Thoracic aorta (tissue), 2 donors: ENCODE measurements at regions not wholly inside any gene's neighbourhood (a gene's known extent, or its start where the extent isn't known, plus 50 kb on each side); places are given as distances from the start of the nearest gene placed in this dataset.

Experiments used
- ATAC-seq: fragments of 150-250 bp; one replicate; pipeline ENCODE4 v1.8.0; 2017; ENCODE audit warnings: low read depth; ENCODE audit not compliant: insufficient number of reproducible peaks, low FRiP score
- DNase-seq: peaks from one replicate; pipeline ENCODE4 v3.0.0-alpha.2; 2020; ENCODE audit warnings: low spot score
- H3K27ac ChIP-seq, 2 donors: fragments of 200-600 bp; sonication (generic); 1 replicate in 1 of 2; 2 replicates in 1 of 2; pipeline ENCODE4 v1.5.1; 2016; ENCODE audit warnings: mild to moderate bottlenecking in 2 of 2, moderate library complexity in 2 of 2
- H3K27me3 ChIP-seq: fragments of 200-600 bp; sonication (generic); replicated peaks from 2 replicates; pipeline ENCODE4 v1.6.0; 2016; ENCODE audit warnings: mild to moderate bottlenecking; ENCODE audit not compliant: insufficient read depth
- H3K36me3 ChIP-seq: fragments of 200-600 bp; sonication (generic); one replicate; pipeline ENCODE4 v1.5.1; 2016
- H3K4me1 ChIP-seq, 2 donors: fragments of 200-600 bp; sonication (generic); 1 replicate in 1 of 2; 2 replicates in 1 of 2; pipeline versions ENCODE4 v1.5.1 to v1.6.0; 2016; ENCODE audit warnings: low read depth in 2 of 2, mild to moderate bottlenecking in 1 of 2; ENCODE audit not compliant: control insufficient read depth in 1 of 2
- H3K4me3 ChIP-seq: fragments of 200-600 bp; sonication (generic); 2 replicates; pipeline ENCODE4 v1.5.1; 2016; ENCODE audit warnings: mild to moderate bottlenecking
- H3K9me3 ChIP-seq: fragments of 200-600 bp; sonication (generic); 2 replicates; pipeline ENCODE4 v1.5.1; 2016
- TF ChIP-seq, protein P1 (sequence below): fragments of 200-600 bp; sonication (generic); IDR thresholded peaks from one replicate; pipeline ENCODE4 v1.5.1; 2019; ENCODE audit warnings: antibody characterized with exemption

DNA sequence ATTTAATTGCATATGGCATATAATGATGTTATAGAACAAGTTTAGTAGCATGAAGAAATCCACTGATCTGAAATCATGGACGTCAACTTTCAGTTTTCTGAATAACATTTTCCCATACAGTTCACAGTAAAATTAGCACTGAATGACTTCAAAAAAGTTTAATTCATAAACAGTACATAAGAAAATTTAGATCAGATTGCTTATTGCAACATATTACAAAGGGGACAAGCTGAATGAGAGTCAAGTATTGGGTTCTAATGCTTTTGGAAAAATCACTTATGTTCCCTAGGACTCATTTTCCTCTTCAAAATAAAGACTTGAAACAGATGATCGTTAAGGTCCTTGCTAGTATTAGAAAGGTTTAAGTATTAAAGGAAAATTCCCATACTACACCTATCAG is 898.3 kb upstream of the INTU start:
- Histone ChIP-seq H3K36me3 (no peaks in the 10 kb centered on the region), H3K4me3 (no peak overlapping the region), H3K27me3 (no peaks in the 10 kb centered on the region), H3K27ac (no peak overlapping the region), H3K9me3 (no peaks in the 10 kb centered on the region), H3K4me1 (no peaks in the 10 kb centered on the region)
- TF ChIP-seq, protein P1, sequence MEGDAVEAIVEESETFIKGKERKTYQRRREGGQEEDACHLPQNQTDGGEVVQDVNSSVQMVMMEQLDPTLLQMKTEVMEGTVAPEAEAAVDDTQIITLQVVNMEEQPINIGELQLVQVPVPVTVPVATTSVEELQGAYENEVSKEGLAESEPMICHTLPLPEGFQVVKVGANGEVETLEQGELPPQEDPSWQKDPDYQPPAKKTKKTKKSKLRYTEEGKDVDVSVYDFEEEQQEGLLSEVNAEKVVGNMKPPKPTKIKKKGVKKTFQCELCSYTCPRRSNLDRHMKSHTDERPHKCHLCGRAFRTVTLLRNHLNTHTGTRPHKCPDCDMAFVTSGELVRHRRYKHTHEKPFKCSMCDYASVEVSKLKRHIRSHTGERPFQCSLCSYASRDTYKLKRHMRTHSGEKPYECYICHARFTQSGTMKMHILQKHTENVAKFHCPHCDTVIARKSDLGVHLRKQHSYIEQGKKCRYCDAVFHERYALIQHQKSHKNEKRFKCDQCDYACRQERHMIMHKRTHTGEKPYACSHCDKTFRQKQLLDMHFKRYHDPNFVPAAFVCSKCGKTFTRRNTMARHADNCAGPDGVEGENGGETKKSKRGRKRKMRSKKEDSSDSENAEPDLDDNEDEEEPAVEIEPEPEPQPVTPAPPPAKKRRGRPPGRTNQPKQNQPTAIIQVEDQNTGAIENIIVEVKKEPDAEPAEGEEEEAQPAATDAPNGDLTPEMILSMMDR = no peak
- ATAC-seq (no peak), DNase-seq (no peak)

DNA sequence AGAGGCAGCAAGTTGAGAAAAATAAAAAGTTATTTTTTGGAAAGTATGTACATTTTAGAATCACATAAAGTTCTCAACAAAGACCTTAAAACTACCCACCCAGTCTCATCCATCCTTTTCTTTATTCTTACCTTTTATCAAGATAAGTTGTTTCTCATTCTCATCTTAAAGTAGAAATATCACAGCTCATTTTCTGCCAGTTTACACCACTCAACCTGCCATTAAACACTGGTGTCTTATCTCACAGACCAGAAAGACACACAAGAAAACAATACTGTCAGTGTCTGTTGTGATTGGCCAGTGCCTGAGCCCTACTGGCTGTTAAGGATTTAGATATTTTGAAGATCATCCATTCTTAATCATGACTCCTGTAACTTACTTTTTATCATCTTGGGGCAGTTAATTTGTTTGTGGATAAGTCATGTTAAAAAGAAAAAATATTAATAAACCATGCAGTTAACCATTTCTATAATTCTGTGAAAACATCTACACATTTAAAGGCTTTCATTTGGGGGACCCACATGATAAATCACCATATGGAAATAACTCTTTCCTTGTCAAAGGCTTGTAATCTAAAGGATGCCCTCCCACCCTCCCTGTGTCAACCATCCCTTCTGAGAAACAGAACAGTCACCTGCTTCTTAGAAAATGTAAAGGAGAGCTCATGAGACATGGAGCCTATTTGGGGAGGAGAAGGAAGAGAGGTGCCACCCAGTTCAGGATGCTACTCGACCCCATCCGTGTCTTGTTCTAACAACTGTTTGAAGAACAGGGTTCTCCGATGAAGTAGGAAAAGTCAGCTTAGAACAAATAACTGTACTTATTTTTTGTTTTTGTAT is 897.2 kb upstream of the INTU start:
- Histone ChIP-seq H3K27ac (no peak overlapping the region), H3K27me3 (no peaks in the 10 kb centered on the region), H3K36me3 (no peaks in the 10 kb centered on the region), H3K4me1 (no peaks in the 10 kb centered on the region), H3K4me3 (no peak overlapping the region), H3K9me3 (no peaks in the 10 kb centered on the region)
- DNase-seq (no peak), ATAC-seq (no peak)
- TF ChIP-seq, protein P1 = no peak

DNA sequence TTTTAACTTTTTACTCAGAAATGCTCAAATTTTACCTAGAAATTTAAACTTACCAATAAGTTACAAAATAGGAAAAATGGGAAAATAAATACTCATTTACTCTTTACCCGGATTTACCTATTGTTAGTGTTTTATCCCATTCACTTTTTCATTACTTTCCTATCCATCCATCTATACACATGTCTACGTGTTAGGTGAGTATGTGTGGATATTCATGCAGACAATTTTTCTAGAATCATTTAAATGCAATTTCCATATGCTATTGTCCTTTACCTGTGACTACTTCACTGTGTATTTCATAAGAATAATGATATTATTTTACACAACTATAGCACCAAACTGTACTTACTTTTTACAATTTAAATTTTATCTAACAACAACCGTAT is 896.6 kb upstream of the INTU start:
- ATAC-seq (no peak), DNase-seq (no peak)
- H3K27ac ChIP-seq = no peak overlapping the region
- no peaks in the 10 kb centered on the region for H3K27me3 ChIP-seq
- no peaks in the 10 kb centered on the region for H3K9me3 ChIP-seq
- TF ChIP-seq, protein P1 = no peak
- H3K36me3 ChIP-seq = no peaks in the 10 kb centered on the region
- no peak overlapping the region for H3K4me3 ChIP-seq
- H3K4me1 ChIP-seq = no peaks in the 10 kb centered on the region

DNA sequence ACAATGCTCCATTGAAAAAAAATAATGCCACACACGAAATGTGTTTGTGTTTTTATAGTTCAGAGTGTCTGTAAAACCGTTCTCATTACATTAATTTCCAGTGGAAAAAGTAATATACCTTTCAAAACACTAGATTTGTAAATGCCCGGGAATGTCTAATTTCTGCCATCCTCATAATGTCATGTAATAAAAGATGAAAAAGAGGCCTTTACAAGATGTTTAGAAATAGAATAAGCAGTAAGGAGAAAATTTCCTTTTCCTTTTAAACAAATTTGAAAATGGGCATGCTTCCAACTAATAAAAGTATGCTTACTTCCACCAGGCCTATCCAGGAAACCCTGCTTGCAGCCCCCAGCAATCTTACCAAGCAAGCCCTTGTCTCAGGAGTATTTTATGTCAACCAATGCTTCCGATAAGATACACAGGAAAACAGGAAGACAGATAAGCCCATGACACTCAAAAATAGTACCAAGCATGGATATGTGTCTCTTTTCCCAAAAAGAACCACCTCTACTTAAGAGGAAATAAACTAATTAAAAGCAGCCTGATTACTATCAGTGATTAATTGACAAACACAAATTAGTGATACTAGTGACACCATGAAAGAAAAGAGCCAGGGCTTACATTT is 894.7 kb upstream of the INTU start:
- Histone ChIP-seq H3K36me3 (no peaks in the 10 kb centered on the region), H3K4me1 (peaks cover 8 to 14% of the 10 kb centered on the region in 2 donors), H3K27me3 (no peaks in the 10 kb centered on the region), H3K9me3 (no peaks in the 10 kb centered on the region), H3K4me3 (no peak overlapping the region), H3K27ac (no peak overlapping the region)
- TF ChIP-seq, protein P1 = no peak
- DNase-seq = no peak
- ATAC-seq = no peak

DNA sequence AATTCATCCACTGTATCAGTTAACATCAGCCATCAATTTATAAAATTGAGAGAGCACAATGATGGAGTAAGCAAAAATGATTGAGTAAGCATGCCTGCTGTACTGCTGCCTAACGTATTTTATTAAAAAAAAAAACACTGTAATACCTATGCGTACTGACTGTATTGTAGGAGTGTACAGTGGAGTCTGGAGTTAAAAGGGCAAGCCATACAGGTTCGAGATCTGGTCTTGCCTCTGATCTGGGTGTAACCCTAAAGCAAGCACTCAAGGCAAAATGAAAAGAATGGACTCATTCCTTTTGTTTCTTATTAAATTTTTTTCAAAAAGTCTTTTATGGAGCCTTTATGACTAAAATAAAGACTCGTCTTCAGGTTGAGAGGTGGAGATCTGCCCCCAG is 894.2 kb upstream of the INTU start:
- H3K4me1 ChIP-seq = peaks cover 8 to 14% of the 10 kb centered on the region in 2 donors
- no peaks in the 10 kb centered on the region for H3K36me3 ChIP-seq
- no peak for ATAC-seq

More for the DNA sequence above, 894.2 kb upstream of the INTU start:
- Histone ChIP-seq H3K4me3 (no peak overlapping the region), H3K9me3 (no peaks in the 10 kb centered on the region), H3K27me3 (no peaks in the 10 kb centered on the region), H3K27ac (no peak overlapping the region)
- DNase-seq = no peak
- TF ChIP-seq, protein P1 = no peak
